Cardiac muscle cell (in vitro differentiated cells and primary cell): ENCODE measurements at regions not wholly inside any gene's neighbourhood (a gene's known extent, or its start where the extent isn't known, plus 50 kb on each side); places are given as distances from the start of the nearest gene placed in this dataset.
A peak's percentile ranks its signal among the peaks of the same experiment; 100 is the strongest.

Experiments used
- DNase-seq, 2 donors: peaks; one replicate each; pipeline versions ENCODE4 v3.0.0 to v3.0.0-alpha.2; 2010 to 2017; ENCODE audit warnings: low read depth in 1 of 2, low spot score in 1 of 2
- H3K27ac ChIP-seq: fragments of 200-600 bp; sonication (generic); 2 replicates; pipeline ENCODE4 v1.5.1; 2016
- H3K27me3 ChIP-seq: fragments of 200-600 bp; sonication (generic); 2 replicates; pipeline ENCODE4 v1.6.0; 2016; ENCODE audit warnings: control low read depth
- H3K36me3 ChIP-seq: fragments of 200-600 bp; sonication (generic); 2 replicates; pipeline ENCODE4 v1.5.1; 2016; ENCODE audit warnings: control low read depth
- H3K4me1 ChIP-seq: fragments of 200-600 bp; sonication (generic); 2 replicates; pipeline ENCODE4 v1.8.1; 2017; ENCODE audit warnings: low read depth, mild to moderate bottlenecking, mixed run types
- H3K4me3 ChIP-seq: fragments of 200-600 bp; sonication (generic); 2 replicates; pipeline ENCODE4 v1.5.1; 2016; ENCODE audit warnings: mild to moderate bottlenecking
- H3K9me3 ChIP-seq: fragments of 200-600 bp; sonication (generic); 2 replicates; pipeline ENCODE4 v1.5.1; 2017; ENCODE audit warnings: low read depth, mild to moderate bottlenecking, control low read depth
- TF ChIP-seq, protein P1 (sequence below): IDR thresholded peaks from 2 replicates; pipeline ENCODE4 v1.5.1; 2012; ENCODE audit warnings: low read depth, mild to moderate bottlenecking, low read length

- TF ChIP-seq, protein P1, sequence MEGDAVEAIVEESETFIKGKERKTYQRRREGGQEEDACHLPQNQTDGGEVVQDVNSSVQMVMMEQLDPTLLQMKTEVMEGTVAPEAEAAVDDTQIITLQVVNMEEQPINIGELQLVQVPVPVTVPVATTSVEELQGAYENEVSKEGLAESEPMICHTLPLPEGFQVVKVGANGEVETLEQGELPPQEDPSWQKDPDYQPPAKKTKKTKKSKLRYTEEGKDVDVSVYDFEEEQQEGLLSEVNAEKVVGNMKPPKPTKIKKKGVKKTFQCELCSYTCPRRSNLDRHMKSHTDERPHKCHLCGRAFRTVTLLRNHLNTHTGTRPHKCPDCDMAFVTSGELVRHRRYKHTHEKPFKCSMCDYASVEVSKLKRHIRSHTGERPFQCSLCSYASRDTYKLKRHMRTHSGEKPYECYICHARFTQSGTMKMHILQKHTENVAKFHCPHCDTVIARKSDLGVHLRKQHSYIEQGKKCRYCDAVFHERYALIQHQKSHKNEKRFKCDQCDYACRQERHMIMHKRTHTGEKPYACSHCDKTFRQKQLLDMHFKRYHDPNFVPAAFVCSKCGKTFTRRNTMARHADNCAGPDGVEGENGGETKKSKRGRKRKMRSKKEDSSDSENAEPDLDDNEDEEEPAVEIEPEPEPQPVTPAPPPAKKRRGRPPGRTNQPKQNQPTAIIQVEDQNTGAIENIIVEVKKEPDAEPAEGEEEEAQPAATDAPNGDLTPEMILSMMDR = no peak
- DNase-seq = no peak
- Histone ChIP-seq H3K4me1 (peaks cover 16% of the 10 kb centered on the region), H3K9me3 (no peaks in the 10 kb centered on the region), H3K4me3 (no peak overlapping the region), H3K36me3 (no peaks in the 10 kb centered on the region), H3K27me3 (no peaks in the 10 kb centered on the region), H3K27ac (no peak overlapping the region)
Observed at GRCh38 chr1:199297887-199298286, 659.0 kb downstream of the PTPRC start.

DNA sequence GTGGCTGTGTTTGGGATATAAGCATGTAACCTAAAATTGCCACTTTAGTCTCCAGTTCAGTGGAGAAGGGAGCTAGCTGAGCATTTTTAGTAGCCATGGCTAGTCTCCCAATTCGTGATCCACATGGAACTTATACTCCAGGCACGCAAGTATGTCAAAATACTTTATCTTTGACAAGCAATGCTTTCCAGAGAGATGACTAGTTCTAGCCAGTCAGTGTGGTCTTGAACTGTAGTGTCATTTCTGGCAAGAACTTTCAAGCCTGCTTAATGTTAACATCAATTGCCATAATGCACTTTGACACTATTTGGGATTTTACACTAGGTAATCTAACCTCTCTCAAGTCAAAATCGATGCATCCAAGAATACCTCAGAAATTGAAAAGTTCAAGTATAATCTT, 660.0 kb downstream of the PTPRC start:
- TF ChIP-seq, protein P1 = no peak
- H3K27me3 ChIP-seq = no peaks in the 10 kb centered on the region
- peaks cover 16% of the 10 kb centered on the region for H3K4me1 ChIP-seq
- no peak overlapping the region for H3K4me3 ChIP-seq
- peak overlapping the region; percentile 1 for H3K27ac ChIP-seq
- peak in 1 of 2 donors; percentile 88 for DNase-seq
- H3K9me3 ChIP-seq = peaks cover 3% of the 10 kb centered on the region
- H3K36me3 ChIP-seq = no peaks in the 10 kb centered on the region

- no peaks in the 10 kb centered on the region for H3K36me3 ChIP-seq
- H3K27ac ChIP-seq = no peak overlapping the region
- H3K4me3 ChIP-seq = no peak overlapping the region
- TF ChIP-seq, protein P1 = no peak
- no peaks in the 10 kb centered on the region for H3K27me3 ChIP-seq
- peaks cover 3% of the 10 kb centered on the region for H3K9me3 ChIP-seq
- no peak for DNase-seq
- H3K4me1 ChIP-seq = peaks cover 16% of the 10 kb centered on the region
Observed at GRCh38 chr1:199301472-199302217, 662.8 kb downstream of the PTPRC start.

- peaks cover 3% of the 10 kb centered on the region for H3K9me3 ChIP-seq
- TF ChIP-seq, protein P1 = no peak
- no peak overlapping the region for H3K4me3 ChIP-seq
- peak in 1 of 2 donors; percentile 75 for DNase-seq
- no peak overlapping the region for H3K27ac ChIP-seq
- H3K27me3 ChIP-seq = no peaks in the 10 kb centered on the region
- H3K4me1 ChIP-seq = peaks cover 15% of the 10 kb centered on the region
- no peaks in the 10 kb centered on the region for H3K36me3 ChIP-seq
Observed at GRCh38 chr1:199302554-199302953, 663.7 kb downstream of the PTPRC start.

DNA sequence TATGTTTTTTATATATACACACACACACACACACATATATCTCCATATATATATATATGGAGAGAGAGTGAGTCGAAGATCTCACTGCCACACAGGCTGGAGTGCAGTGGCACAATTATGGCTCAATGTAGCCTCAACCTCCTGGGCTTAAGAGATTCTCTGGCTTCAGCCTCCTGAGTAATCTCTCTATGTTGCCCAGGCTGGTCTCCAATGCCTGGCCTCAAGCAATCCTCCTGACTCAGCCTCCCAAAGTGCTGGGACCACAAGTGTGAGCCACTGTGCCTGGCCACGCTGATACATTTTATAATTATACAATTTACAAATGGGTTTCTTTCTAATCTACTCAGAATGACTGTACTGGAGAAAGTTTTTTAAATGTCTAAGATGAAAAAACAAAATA, 664.2 kb downstream of the PTPRC start:
- H3K4me3 ChIP-seq = no peak overlapping the region
- no peaks in the 10 kb centered on the region for H3K36me3 ChIP-seq
- H3K9me3 ChIP-seq = peaks cover 3% of the 10 kb centered on the region
- H3K27me3 ChIP-seq = no peaks in the 10 kb centered on the region
- H3K27ac ChIP-seq = no peak overlapping the region
- no peak for DNase-seq
- TF ChIP-seq, protein P1 = no peak
- H3K4me1 ChIP-seq = peaks cover 10% of the 10 kb centered on the region
